K562 (cell line): ENCODE measurements at regions not wholly inside any gene's neighbourhood (a gene's known extent, or its start where the extent isn't known, plus 50 kb on each side); places are given as distances from the start of the nearest gene placed in this dataset.

Experiments
- ATAC-seq: fragments of 200-7000 bp; cut with Tn5 transposase; 3 replicates; pipeline ENCODE4 v1.9.1; 2020; ENCODE audit warnings: moderate library complexity
- BruUV-seq: library from RNA; stranded (reverse); fragments of 400-500 nt; replicated peaks from 2 replicates; lab custom pipeline; 2021; lab: Mats Ljungman, UMichigan
- CTCF ChIA-PET: fragments of 300-600 bp; formaldehyde crosslinking; extraction: SDS; loops from one replicate; lab custom pipeline; 2021; ENCODE audit warnings: low intra/inter-chr PET ratio; lab: Yijun Ruan, JAX
- POLR2A ChIA-PET: fragments of 300-600, 350-650 bp; sonication (Branson Sonifier 250); formaldehyde crosslinking; extraction: SDS; loops from one replicate; lab custom pipeline; 2021; ENCODE audit warnings: antibody characterized with exemption, inconsistent platforms; lab: Yijun Ruan, JAX
- DNase-seq, 4 experiments: peaks; one replicate each; pipeline versions ENCODE4 v3.0.0 to v3.0.0-alpha.2; 2011 to 2018; ENCODE audit warnings: low spot score in 3 of 4, mixed read lengths in 3 of 4; ENCODE audit errors: extremely low read depth in 1 of 4
- FAIRE-seq: peaks from 2 replicates; lab custom pipeline; 2011; peaks lifted over from hg19 to GRCh38; lab: Jason Lieb, UNC
- H2AFZ ChIP-seq: 2 replicates; pipeline ENCODE4 v1.6.0; 2011; ENCODE audit warnings: low read depth, low read length, control low read depth, inconsistent platforms
- H3K27ac ChIP-seq: fragments of 200-600 bp; 3 replicates; pipeline ENCODE4 v1.8.0; 2011; ENCODE audit warnings: low read depth, mild to moderate bottlenecking, control low read depth, inconsistent platforms, low read length, moderate library complexity, mixed read lengths; ENCODE audit errors: extremely low read depth
- H3K27me3 ChIP-seq, 2 experiments: fragments of 300-600 bp in 1 of 2; 2 replicates in 1 of 2; 3 replicates in 1 of 2; pipeline versions ENCODE4 v1.6.0 to v1.8.0; 2011; ENCODE audit warnings: inconsistent platforms in 2 of 2, low read length in 2 of 2, mild to moderate bottlenecking in 1 of 2, mixed read lengths in 1 of 2, moderate library complexity in 1 of 2; ENCODE audit not compliant: control insufficient read depth in 2 of 2, insufficient read depth in 2 of 2
- H3K36me3 ChIP-seq: fragments of 300-600 bp; 3 replicates; pipeline ENCODE4 v1.8.0; 2011; ENCODE audit warnings: mild to moderate bottlenecking, low read length, inconsistent platforms; ENCODE audit not compliant: control insufficient read depth, insufficient read depth
- H3K4me1 ChIP-seq, 2 experiments: fragments of 200-600 bp in 1 of 2; replicated peaks in 1 of 2; 2 replicates in 1 of 2; 3 replicates in 1 of 2; pipeline versions ENCODE4 v1.5.1 to v1.8.0; 2011; ENCODE audit warnings: inconsistent platforms in 2 of 2, low read length in 2 of 2, mild to moderate bottlenecking in 1 of 2, mixed read lengths in 1 of 2, moderate library complexity in 1 of 2; ENCODE audit not compliant: control insufficient read depth in 2 of 2, insufficient read depth in 2 of 2
- H3K4me2 ChIP-seq: 2 replicates; pipeline ENCODE4 v1.6.1; 2011; ENCODE audit warnings: low read length, control low read depth, inconsistent platforms, mixed read lengths; ENCODE audit not compliant: insufficient read depth
- H3K4me3 ChIP-seq: fragments of 200-600 bp; sonication (generic), shearing (Covaris generic); 2 replicates; pipeline ENCODE4 v1.5.1; 2016; ENCODE audit warnings: control low read depth, inconsistent platforms
- H3K79me2 ChIP-seq: fragments of 200-600 bp; 3 replicates; pipeline ENCODE4 v1.8.0; 2011; ENCODE audit warnings: low read length, inconsistent platforms; ENCODE audit not compliant: control insufficient read depth, insufficient read depth
- H3K9ac ChIP-seq, 2 experiments: 2 replicates each; pipeline versions ENCODE4 v1.6.0 to v1.6.1; 2011; ENCODE audit warnings: low read depth in 2 of 2, low read length in 2 of 2, control low read depth in 1 of 2, inconsistent platforms in 1 of 2, mild to moderate bottlenecking in 1 of 2, mixed read lengths in 1 of 2; ENCODE audit not compliant: insufficient read depth in 1 of 2
- H3K9me1 ChIP-seq: one replicate; pipeline ENCODE4 v1.6.0; 2011; ENCODE audit warnings: inconsistent platforms, mild to moderate bottlenecking, low read length, moderate library complexity; ENCODE audit not compliant: control insufficient read depth, insufficient read depth
- H3K9me3 ChIP-seq: replicated peaks from 2 replicates; pipeline ENCODE4 v1.5.1; 2011; ENCODE audit warnings: low read depth, low read length, inconsistent platforms; ENCODE audit not compliant: control insufficient read depth, insufficient read depth
- H4K20me1 ChIP-seq: replicated peaks from 2 replicates; pipeline ENCODE4 v1.6.1; 2011; ENCODE audit warnings: low read length, inconsistent platforms, mixed read lengths; ENCODE audit not compliant: control insufficient read depth, insufficient read depth
- ARID4B ChIP-seq: sonication (generic); formaldehyde crosslinking; IDR thresholded peaks from 2 replicates; pipeline ENCODE4 v1.8.0; 2022; ENCODE audit warnings: mild to moderate bottlenecking, missing genetic modification reagents
- BRD4 ChIP-seq: fragments of 200-600 bp; sonication (generic); IDR thresholded peaks from 2 replicates; pipeline ENCODE4 v1.6.1; 2017; ENCODE audit warnings: inconsistent platforms
- CBFA2T3 ChIP-seq: fragments of 450-650 bp; IDR thresholded peaks from 2 replicates; pipeline ENCODE4 v1.6.1; 2017
- CEBPG ChIP-seq, 3 experiments: fragments of 200-800 bp in 1 of 3; sonication (Bioruptor generic) in 1 of 3; sonication (generic) in 1 of 3; formaldehyde crosslinking in 1 of 3; IDR thresholded peaks in 2 of 3; conservative IDR thresholded peaks in 1 of 3; 2 replicates each; pipeline versions ENCODE4 v1.6.1 to v1.8.0; 2016 to 2022; ENCODE audit warnings: missing compliant biosample characterization in 2 of 3, missing genetic modification characterization in 2 of 3, mild to moderate bottlenecking in 1 of 3, missing genetic modification reagents in 1 of 3
- CREB3L1 ChIP-seq: fragments of 450-650 bp; IDR thresholded peaks from 2 replicates; pipeline ENCODE4 v1.6.1; 2014; ENCODE audit warnings: low read depth, mild to moderate bottlenecking, moderate library complexity, borderline replicate concordance
- CSDE1 ChIP-seq, 2 experiments: fragments of 450-650 bp; IDR thresholded peaks; 2 replicates each; pipeline ENCODE4 v1.6.1; 2016; ENCODE audit warnings: mild to moderate bottlenecking in 1 of 2
- EHMT2 ChIP-seq: fragments of 450-650 bp; IDR thresholded peaks from 2 replicates; pipeline ENCODE4 v1.6.1; 2018; ENCODE audit warnings: antibody characterized with exemption
- FOXM1 ChIP-seq, 2 experiments: fragments of 450-650 bp in 1 of 2; sonication (generic) in 1 of 2; formaldehyde crosslinking in 1 of 2; IDR thresholded peaks; 2 replicates each; pipeline versions ENCODE4 v1.6.1 to v1.9.0; 2017 to 2022; ENCODE audit warnings: low read depth in 2 of 2, mild to moderate bottlenecking in 2 of 2, missing genetic modification reagents in 1 of 2, moderate library complexity in 1 of 2
- GATAD2A ChIP-seq: fragments of 450-650 bp; IDR thresholded peaks from 2 replicates; pipeline ENCODE4 v1.6.1; 2017
- IFI16 ChIP-seq: fragments of 250-450 bp; sonication (Bioruptor Pico); IDR thresholded peaks from 2 replicates; pipeline ENCODE4 v2.1.2; 2022; ENCODE audit warnings: mild to moderate bottlenecking, inconsistent platforms
- NFYB ChIP-seq: IDR thresholded peaks from 2 replicates; pipeline ENCODE4 v1.6.1; 2011; ENCODE audit warnings: mild to moderate bottlenecking, moderate library complexity; ENCODE audit not compliant: insufficient read length; ENCODE audit errors: extremely low read depth
- RBM14 ChIP-seq: fragments of 200-400 bp; formaldehyde crosslinking; IDR thresholded peaks from 2 replicates; pipeline ENCODE4 v1.6.1; 2018; ENCODE audit warnings: low read depth, mild to moderate bottlenecking, low read length, moderate library complexity, borderline replicate concordance; ENCODE audit not compliant: insufficient read depth
- RFX1 ChIP-seq: fragments of 450-650 bp; IDR thresholded peaks from 2 replicates; pipeline ENCODE4 v1.6.1; 2016; ENCODE audit warnings: mild to moderate bottlenecking, moderate library complexity
- SP2 ChIP-seq: IDR thresholded peaks from 2 replicates; pipeline ENCODE4 v1.6.1; 2011; ENCODE audit warnings: mild to moderate bottlenecking, low read depth, low read length, moderate library complexity; ENCODE audit not compliant: poor library complexity, severe bottlenecking; ENCODE audit errors: extremely low read depth
- ZC3H8 ChIP-seq: fragments of 450-650 bp; IDR thresholded peaks from 2 replicates; pipeline ENCODE4 v1.6.1; 2017
- WGBS: fragments of 100-300 bp; shearing (Covaris generic); methylation state at CpG from one replicate; pipeline ENCODE4 v1.1.6; 2016; ENCODE audit warnings: low coverage, mixed read lengths; ENCODE audit not compliant: insufficient coverage; ENCODE audit errors: missing lambda C conversion rate; 5-methylcytosine and 5-hydroxymethylcytosine counted together
- in situ Hi-C: fragments of 300-500 bp; cut with MboI; formaldehyde crosslinking; loops from 4 replicates; pipeline ENCODE4 v1.15.0; 2018; ENCODE audit warnings: inconsistent platforms, mixed read lengths
- intact Hi-C: fragments of 100-400 bp; cut with micrococcal nuclease; formaldehyde crosslinking; loops from 2 replicates; pipeline ENCODE4 v1.14.2; 2022

- no TSS peak for BruUV-seq
- POLR2A ChIA-PET = interaction anchor here (0.6 kb wide), 1 partner anchor 905 kb away, joined by 3 read pairs; no protein-coding TSS in a partner anchor
- intact Hi-C loops = no loop called here
- WGBS = 0% methylated on average over 2 of the region's 2 CpGs
- no peak overlapping the region for H3K27ac ChIP-seq
- no peaks in the 10 kb centered on the region for H3K79me2 ChIP-seq
- H4K20me1 ChIP-seq = no peaks in the 10 kb centered on the region
- no peak overlapping the region for H2AFZ ChIP-seq
- CTCF ChIA-PET = no interaction called here
- H3K4me3 ChIP-seq = no peak overlapping the region
- in situ Hi-C loops = no loop called here
- no peaks in the 10 kb centered on the region for H3K9me1 ChIP-seq
- no peak for ATAC-seq
- no peaks in the 10 kb centered on the region for H3K27me3 ChIP-seq
- FAIRE-seq = no peak
- no peak for DNase-seq
- H3K9ac ChIP-seq = no peak overlapping the region
- H3K4me1 ChIP-seq = no peaks in the 10 kb centered on the region
- no peaks in the 10 kb centered on the region for H3K9me3 ChIP-seq
- no peak overlapping the region for H3K4me2 ChIP-seq
- no peaks in the 10 kb centered on the region for H3K36me3 ChIP-seq
- TF ChIP-seq CREB3L1 (no peak), RBM14 (no peak), GATAD2A (no peak), CSDE1 (IDR thresholded peaks at IDR 0.05) (no peak), BRD4 (no peak), CBFA2T3 (no peak), FOXM1 (IDR thresholded peaks at IDR 0.05; ENCODE audit: low read depth) (no peak), FOXM1 (CRISPR knock-in tag; IDR thresholded peaks at IDR 0.05; ENCODE audit: low read depth) (no peak), ARID4B (CRISPR knock-in tag) (no peak), ZC3H8 (no peak), IFI16 (CRISPR knock-in tag) (no peak), CEBPG (CRISPR knock-in tag; IDR thresholded peaks at IDR 0.05) (no peak), CEBPG (tag; conservative IDR thresholded peaks at IDR 0.05 in 1 of 2, IDR thresholded peaks at IDR 0.05 in 1 of 2) (no peak), EHMT2 (no peak), RFX1 (no peak), SP2 (no peak), NFYB (no peak)
Observed at GRCh38 chr20:55333798-55334197, 671.5 kb downstream of the CBLN4 start.
